ENCODE measurements at regions not wholly inside any gene's neighbourhood (a gene's known extent, or its start where the extent isn't known, plus 50 kb on each side); places are given as distances from the start of the nearest gene placed in this dataset.

DNA sequence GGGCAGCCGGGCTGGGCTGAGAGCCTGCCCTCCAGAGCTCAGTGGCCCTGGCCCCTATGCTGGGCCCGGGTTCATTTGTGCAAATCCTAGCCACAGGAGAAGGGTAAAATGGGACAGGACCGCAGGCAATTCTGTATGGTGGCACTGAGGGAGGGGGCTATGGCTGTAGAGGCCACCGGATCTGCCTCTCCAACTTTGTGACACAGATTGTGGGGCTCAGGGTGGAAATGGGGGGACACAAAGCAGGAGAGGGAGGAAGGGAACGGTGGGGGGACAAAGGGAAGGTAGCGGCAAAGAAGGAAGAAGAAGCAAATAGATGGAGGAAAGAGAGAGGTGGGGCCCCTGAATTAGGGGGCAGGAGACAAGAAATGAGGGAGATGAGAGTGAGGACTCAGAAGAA lies 201.1 kb downstream of the SMAD2 start:
- TF ChIP-seq, protein P1, sequence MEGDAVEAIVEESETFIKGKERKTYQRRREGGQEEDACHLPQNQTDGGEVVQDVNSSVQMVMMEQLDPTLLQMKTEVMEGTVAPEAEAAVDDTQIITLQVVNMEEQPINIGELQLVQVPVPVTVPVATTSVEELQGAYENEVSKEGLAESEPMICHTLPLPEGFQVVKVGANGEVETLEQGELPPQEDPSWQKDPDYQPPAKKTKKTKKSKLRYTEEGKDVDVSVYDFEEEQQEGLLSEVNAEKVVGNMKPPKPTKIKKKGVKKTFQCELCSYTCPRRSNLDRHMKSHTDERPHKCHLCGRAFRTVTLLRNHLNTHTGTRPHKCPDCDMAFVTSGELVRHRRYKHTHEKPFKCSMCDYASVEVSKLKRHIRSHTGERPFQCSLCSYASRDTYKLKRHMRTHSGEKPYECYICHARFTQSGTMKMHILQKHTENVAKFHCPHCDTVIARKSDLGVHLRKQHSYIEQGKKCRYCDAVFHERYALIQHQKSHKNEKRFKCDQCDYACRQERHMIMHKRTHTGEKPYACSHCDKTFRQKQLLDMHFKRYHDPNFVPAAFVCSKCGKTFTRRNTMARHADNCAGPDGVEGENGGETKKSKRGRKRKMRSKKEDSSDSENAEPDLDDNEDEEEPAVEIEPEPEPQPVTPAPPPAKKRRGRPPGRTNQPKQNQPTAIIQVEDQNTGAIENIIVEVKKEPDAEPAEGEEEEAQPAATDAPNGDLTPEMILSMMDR (IDR thresholded peaks at IDR 0.05; ENCODE audit: control insufficient read depth, extremely low read depth, insufficient read depth): no peak
- no peak overlapping the region for H3K4me3 ChIP-seq (ENCODE audit: low read depth, low read length)
- DNase-seq (ENCODE audit: low read depth): no peak

DNA sequence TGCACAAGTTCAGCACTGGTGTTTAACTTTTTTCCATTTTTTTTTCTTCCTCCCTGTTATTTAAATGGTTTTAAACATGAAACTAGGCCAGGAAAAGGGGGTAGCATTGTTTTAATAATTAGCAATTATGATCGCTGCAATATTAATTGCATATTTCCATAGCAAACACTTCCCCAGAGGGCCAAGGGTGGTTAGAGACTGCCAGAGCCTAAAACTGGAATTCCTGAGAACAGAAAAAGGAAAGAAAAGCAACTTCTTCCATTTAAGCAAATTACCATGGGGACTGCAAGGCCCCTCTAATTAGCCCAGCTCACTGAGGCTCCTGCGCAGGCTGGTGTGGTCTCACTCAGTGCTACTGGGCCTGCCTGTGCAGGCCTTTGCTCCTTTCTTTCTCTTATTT lies 201.5 kb downstream of the SMAD2 start:
- H3K4me3 ChIP-seq (ENCODE audit: low read depth, low read length): no peak overlapping the region
- TF ChIP-seq, protein P1 (IDR thresholded peaks at IDR 0.05; ENCODE audit: control insufficient read depth, extremely low read depth, insufficient read depth): no peak
- no peak for DNase-seq (ENCODE audit: low read depth)

DNA sequence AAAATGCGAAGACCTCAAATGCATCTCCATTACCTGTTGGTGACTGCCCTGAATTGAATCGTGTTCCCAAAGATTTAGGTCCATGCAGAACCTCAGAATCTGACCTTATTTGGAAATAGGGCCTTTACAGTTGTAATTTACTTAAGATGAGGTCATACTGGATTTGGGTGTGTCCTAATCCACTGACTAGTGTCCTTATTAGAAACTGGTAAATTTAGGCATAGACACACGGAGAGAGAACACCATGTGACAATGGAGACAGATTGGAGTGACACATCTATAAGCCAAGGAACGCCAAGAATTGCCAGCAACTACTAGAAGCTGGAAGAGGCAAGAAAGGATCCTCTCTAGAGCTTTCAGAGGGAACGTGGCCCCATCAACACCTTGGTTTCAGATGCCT lies 203.1 kb downstream of the SMAD2 start:
- TF ChIP-seq, protein P1 (IDR thresholded peaks at IDR 0.05; ENCODE audit: control insufficient read depth, extremely low read depth, insufficient read depth): no peak
- no peak for DNase-seq (ENCODE audit: low read depth)
- H3K4me3 ChIP-seq (ENCODE audit: low read depth, low read length): no peak overlapping the region

DNA sequence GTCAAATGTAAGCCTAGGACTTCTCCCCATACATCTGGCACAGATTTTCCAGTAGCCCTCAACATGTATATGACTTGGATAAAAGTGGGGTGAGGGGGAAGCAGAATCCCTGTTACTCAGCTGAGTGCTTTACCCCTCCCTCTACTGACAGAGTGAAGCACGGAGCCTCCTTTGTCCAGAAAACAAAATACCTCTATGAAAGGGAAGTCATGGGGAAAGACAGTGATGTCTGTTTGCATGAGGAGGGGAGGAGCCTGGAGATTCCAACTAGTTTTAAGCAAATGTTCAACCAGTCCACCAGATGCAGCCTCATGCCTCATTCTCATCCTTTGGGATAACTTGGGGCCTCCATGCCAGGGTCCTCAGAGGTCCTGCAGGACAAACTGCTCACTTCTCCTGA lies 203.9 kb downstream of the SMAD2 start:
- no peak overlapping the region for H3K4me3 ChIP-seq (ENCODE audit: low read depth, low read length)
- no peak for DNase-seq (ENCODE audit: low read depth)
- TF ChIP-seq, protein P1 (IDR thresholded peaks at IDR 0.05; ENCODE audit: control insufficient read depth, extremely low read depth, insufficient read depth): no peak

DNA sequence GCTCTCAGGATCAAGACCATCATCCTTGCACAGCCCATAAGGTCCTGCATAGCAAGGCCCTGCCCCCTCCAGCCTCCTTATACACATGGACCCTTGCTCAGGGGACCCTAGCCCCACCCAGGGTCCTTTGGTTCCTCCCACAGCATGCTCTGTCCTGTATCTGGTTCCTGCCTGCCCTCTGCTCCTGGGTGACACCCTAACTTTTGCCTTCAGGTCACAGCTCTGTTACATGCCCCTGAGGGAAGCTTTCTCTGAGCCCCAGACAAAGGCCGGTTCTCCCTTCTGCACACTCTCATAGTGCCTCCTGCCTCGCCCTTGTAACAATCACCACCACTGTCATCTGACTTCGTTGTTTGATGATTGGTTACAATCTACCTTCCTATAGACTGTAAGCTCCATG lies 204.8 kb downstream of the SMAD2 start:
- DNase-seq (ENCODE audit: low read depth): no peak
- TF ChIP-seq, protein P1 (IDR thresholded peaks at IDR 0.05; ENCODE audit: control insufficient read depth, extremely low read depth, insufficient read depth): no peak

DNA sequence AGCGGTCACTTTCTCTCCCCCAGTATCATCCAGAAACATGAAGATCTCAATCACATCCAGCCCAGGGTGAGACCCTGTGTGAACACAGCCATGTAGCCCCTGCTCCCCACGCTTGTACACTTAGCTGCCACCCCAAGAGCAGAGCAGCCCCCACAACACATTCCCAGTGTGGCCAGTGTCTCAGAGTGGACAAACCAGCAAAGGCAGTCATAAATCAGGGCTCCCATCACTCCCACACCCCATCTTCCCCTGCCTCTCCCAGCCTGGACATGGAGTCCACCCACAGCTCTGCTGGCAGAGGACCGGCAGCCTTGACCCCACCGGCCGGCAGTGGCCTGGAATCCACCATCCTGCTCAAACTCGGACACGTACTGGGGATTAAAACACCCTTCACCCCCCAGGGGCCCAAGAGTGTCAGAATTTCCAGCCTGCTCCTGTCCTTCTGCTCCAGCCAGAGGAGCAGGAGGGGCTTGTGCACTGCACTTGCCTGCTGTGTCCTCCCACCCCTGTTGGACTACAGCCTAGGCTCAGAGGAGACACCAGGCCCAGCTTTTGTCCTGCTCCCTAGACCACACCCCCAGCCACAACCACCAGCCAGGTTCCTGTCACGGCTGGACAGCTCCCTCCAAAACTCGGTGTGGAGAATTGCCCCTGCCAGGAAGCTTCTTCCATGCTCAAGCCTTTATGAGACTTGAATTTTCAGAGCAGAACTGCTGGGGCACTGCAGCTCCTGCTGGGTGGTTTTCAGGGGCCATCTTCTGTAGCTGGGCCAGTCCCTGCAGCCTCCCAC lies 206.1 kb downstream of the SMAD2 start:
- TF ChIP-seq, protein P1 (IDR thresholded peaks at IDR 0.05; ENCODE audit: control insufficient read depth, extremely low read depth, insufficient read depth): no peak
- H3K4me3 ChIP-seq (ENCODE audit: low read depth, low read length): no peak overlapping the region
- DNase-seq (ENCODE audit: low read depth): no peak

More for the DNA sequence above, 204.8 kb downstream of the SMAD2 start:
- no peak overlapping the region for H3K4me3 ChIP-seq (ENCODE audit: low read depth, low read length)

DNA sequence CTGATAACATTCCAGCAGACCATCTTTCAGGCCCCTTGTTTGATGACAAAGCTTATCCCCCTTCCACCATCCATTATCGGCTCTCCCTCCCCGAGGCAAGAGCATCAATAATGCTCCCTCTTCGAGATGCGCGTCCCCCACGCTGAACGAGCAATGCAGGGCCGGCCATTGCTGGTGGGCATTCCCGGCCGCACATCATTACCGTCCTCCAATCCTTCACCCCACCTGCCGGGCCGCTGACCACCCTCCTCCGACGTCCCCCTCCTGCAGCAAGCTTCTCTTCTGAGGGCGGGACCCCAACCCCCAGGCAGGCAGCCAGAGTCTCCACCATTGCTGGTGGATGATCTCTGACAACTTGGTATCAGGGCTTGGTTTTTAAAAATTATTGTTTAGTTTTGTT lies 208.6 kb downstream of the SMAD2 start:
- no peak overlapping the region for H3K4me3 ChIP-seq (ENCODE audit: low read depth, low read length)
- DNase-seq (ENCODE audit: low read depth): no peak
- TF ChIP-seq, protein P1 (IDR thresholded peaks at IDR 0.05; ENCODE audit: control insufficient read depth, extremely low read depth, insufficient read depth): no peak

All from LNCaP clone FGC (cell line).